HT-29 (cell line): ENCODE measurements at regions not wholly inside any gene's neighbourhood (a gene's known extent, or its start where the extent isn't known, plus 50 kb on each side); places are given as distances from the start of the nearest gene placed in this dataset.
"Not testable (repeated sequence)": the region's sequence is repeated elsewhere in the genome, so short reads cannot be mapped to it uniquely, and the experiment has no call there.

Source experiments
- DNase-seq: peaks from one replicate; pipeline ENCODE4 v3.0.0-alpha.2; 2015; ENCODE audit warnings: low spot score

DNA sequence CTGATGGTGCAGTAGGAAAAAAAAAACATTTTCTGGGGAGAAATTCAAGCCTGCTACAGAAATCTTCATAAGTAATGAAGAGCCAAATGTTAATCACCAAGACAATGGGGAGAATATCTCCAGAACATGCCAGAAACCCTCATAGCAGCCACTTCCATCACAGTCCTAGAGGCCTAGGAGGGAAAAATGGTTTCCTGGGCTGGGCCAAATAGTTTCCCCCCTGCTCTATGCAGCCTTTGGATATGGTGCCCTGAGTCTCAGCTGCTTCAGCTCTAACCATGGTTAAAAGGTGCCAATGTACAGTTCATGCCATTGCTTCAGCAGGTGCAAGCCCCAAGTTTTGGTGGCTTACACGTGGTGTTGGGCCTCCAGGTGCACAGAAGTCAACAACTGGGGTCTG is 113.1 kb downstream of the ZNF648 start:
- DNase-seq: no peak

DNA sequence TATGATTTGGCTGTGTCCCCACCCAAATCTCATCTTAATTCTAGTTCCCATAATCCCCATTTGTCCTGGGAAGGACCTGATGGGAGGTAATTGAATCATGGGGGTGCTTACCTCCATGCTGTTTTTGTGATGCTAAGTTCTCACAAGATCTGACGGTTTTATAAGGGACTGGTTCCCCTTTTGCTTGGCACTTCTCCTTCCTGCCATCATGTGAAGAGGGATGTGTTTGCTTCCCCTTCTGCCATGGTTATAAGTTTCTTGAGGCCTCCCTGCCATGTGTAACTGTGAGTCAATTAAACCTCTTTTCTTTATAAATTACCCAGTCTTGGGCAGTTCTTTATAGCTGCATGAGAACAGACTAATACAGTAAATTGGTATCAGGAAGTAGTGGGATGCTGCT is 114.1 kb downstream of the ZNF648 start:
- no peak for DNase-seq

DNA sequence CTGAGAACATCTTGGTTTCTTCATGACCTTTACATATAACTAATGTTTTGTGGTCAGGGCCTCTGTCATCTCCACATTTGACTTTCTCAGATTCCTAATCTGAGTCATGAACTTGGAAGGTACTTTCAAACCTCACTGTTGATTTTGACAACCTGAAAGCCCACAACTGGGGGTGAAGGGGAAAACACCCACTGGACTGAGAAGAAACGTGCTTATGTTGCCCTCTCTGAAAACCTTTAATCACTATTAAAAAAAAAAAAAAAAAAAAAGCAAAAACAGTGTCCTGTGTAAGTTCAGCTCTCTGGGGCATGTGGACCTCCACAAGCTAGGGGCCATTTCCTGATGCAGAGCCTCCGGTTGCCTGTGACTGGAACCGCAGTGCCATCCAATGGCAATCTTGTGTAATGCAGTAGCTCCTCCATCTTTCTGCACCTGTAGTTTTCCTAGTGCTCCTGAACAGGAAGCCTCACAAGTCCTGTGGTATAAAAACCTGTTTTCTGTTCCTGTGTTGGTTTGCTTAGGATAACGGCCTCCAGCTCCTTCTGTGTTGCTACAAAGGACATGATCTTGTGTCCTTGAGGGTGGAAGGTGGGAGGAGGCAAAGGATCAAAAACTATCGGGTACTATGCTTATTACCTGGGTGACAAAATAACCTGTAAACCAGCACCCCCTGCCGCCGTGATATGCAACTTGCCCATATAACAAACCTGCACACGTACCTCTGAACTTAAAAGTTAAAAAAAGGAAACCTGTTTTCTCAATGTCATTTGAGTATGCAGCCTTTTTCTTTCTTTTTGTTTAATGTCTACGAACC is 124.5 kb downstream of the ZNF648 start:
- DNase-seq: peak; percentile 92

DNA sequence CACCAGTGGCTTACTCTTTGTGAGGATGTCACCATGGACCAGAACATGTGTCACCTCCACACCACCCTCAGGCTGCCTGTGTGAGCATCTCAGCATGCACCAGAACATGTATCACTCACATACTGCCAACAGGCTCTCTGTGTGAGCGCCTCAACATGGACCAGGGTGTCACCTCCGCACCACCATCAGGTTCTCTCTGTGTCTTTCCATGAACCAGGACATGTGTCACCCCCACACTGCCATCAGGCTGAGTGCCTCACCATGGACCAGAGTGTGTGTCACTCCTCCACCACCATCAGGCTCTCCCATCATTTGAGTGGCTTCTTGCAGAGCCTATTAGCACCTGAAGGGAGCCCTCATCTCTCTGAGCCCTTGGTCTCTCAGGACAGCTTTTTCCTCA is 125.2 kb downstream of the ZNF648 start:
- DNase-seq: no peak

DNA sequence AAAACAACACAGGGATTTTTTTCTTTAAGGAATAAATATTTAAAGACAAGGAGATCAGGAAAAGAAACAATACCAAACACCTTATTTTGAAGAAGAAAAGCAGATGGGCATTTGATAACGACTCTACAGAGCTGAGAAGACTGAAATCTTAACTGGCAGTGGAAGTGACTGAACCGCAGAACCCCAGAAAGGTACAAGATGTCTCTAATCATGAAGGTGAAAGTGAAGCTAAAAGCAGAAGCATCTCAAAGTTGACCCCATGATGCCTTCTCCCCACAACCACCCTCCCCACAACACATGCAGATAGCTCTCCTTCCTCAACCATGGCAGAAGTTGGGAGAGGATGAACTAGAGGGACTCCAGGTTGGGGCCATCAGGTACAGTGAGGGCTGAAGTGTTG is 129.6 kb downstream of the ZNF648 start:
- no peak for DNase-seq

DNA sequence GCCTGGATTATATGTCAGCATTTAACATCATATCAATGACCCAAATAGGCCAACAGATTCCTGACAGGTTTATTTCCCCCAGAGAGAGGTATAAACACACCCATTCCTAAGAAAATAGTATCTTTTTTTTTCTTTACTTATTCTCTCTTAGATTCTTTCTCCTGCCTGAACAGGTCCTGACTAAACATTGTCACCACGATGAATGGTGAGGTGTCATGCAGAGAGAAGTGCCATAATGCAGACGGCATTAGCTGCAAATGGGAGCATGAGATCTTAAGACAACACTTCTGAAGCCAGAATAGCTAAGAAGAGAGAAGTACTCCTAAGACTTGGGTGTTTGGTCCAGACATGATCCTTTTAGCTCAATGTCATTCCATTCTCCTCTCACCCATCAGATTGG is 131.3 kb downstream of the ZNF648 start:
- no peak for DNase-seq

DNA sequence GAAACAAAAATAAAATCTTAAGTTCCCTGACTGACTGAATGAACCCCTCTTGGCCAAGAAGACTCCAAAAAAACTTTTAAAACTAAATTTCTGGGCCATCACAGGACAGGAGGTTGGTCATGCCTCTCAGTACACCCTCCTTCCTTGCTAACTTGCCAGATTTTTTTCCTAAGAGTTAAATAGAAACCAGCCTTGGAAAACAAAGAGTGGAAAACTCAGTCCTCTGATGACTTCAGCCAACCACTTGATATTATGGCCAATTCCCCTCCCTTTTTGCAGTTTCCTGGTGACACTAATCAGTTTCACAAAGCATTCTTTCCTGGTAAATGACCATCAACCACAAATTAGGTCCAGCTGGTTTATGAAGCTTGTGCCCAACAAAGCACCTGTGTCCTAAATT is 134.8 kb downstream of the ZNF648 start:
- no peak for DNase-seq

DNA sequence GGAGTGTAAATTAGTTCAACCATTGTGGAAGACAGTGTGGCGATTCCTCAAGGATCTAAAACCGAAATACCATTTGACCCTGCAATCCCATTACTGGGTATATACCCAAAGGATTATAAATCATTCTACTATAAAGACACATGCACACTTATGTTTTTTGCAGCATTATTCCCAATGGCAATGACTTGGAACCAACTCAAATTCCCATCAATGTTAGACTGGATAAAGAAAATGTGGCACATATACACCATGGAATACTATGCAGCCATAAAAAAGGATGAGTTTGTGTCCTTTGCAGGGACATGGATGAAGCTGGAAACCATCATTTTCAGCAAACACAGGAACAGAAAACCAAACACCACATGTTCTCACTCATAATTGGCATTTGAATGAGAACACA is 137.5 kb downstream of the ZNF648 start:
- not testable (repeated sequence) for DNase-seq

DNA sequence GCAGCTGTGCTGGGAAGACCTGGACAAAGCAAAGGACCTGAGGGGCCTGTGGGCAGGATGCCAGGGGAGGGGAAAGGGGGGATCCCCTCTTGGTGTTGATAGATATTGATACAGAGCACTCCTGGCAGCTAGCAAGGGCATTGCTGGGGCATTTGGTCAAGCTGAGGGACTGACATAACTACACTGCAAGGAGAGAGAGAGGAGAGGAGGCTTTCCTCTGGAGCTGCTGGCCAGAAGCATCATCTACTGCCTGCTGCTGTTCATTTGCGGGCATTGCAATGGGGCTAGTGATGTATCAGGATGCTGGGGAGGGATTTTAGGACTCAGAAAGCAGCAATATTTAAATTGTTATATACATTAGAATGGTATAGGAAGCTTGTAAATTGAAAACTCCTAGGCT is 142.0 kb downstream of the ZNF648 start:
- no peak for DNase-seq

DNA sequence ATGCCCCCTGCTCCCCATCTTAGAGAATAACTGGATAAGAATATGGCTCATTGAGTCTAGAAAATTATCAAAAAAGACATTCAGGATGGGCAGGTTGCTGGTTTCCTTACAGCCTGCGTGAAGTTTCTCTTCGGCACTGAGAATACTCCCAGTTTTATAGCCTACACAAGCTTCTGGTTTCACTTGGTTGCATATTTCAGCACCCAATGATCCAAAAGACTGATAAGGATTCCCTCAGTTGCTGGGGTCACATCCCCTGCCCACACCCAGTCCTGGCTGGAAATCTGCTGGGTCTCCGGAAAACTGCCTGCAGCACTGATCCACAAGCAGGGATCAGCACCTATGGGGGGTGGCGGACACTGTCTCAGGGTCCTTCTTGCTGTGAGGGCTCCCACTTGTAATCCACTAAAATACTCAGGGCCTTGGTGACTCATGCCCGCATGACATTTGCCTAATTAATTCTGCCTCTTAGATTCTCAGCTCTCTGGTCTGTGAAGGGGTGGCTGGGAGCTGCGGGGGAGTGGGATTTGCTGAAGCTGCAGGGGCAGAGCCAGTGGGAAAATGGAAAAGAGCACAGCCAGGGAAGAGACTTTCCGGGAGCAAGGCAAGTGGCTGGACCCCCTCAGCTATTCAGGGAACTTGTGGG is 142.5 kb downstream of the ZNF648 start:
- DNase-seq: no peak

DNA sequence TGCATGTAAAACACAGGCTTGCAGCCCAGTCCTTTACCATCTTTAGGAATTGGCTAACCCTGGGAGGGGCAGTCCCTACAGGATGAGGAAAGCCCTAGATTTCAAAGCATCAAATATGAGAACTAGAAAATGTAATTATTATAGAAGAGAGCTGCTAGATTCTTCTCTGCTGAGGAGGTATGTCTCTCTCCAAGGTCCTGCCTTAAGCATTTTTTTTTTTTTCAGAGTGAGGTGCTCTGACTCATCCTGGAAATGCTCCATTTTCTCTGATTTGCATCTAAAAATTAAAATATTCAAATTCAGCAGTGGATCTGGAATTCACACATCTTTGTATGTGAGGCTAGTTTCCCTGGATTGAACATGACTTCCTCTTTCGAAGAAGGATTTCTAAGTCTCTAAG is 149.8 kb downstream of the ZNF648 start:
- DNase-seq: no peak

DNA sequence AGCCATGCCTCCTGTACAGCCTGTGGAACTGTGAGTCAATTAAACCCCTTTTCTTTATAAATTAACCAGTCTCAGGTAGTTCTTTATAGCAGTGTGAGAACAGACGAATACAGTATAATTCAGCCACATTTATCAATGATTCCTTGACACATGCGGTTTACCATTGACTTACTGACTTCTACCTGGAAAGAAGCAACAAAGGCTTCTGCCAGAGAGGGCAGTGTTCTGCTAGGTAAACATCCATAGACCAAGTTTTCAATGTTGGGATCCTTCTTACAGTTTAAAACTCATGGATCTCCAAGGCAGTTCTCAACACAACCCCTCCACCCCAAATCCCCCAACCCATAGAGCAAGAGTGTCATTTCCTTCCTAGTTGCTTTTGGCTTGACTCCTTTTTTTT is 150.6 kb downstream of the ZNF648 start:
- peak; percentile 15 for DNase-seq

DNA sequence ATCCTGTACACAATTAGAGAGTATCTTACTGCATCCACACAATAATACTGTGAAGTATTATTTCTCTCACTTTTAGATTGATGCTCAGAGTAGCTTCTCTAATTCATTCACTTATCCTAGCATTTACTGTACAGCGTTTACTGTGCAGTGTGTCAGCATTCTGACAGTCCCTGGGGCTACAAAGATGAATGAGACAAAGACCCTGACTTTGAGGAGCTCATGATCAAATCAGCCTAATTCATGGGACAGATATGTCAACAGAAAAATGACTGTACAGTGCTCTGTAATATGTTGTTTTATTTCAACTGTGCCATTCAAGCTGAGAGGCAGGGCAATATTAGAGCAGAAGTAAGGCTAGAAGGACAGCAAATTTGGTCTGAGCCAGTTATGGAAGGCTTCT is 152.5 kb downstream of the ZNF648 start:
- DNase-seq: no peak

DNA sequence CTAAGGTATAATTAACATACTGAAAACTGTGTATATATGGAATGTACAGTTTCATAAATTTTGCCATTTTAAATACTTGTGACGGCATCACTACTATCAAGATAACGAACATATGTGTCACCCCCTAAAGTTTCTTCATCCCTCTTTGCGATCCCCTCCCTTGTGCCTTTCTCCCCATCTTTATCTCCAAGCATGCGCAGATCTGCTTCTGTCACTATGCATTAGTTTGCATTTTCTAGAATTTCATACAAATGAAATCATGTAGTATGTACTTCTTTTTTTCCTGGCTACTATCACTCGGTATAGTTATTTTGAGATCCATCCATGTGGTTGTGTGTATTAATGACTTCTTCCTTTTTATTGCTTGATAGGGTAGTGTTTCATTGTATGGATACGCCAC is 154.9 kb downstream of the ZNF648 start:
- no peak for DNase-seq

DNA sequence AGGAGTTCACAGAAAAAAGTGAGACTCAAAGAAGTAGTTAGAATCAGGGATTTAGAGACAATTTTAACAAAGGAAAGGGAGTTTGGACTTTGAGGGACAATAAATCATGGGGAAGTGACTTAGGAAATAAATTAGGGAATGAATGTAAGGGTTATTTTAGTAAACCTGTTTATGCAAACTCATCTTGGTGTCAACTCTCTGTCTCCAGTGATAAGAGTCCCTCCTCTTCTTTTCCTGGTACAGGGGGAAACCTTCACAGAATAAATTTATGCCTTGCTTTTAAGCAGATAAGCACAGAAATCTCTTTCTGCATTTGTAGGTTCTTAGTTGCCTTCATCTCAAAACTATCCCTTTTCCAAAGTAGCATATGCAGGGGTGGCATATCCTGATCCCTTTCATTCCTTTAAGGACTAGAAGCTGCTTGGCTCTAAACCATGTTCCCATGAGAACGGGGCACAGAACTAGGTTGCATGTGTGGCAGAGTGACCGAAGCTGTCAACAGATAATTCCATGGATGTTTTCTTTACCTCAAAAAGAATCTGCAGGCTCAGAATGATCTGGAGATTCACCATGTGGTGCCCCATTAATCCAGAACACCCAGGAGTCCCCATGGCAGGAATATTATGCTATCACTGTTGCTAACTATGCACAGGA is 155.4 kb downstream of the ZNF648 start:
- no peak for DNase-seq

DNA sequence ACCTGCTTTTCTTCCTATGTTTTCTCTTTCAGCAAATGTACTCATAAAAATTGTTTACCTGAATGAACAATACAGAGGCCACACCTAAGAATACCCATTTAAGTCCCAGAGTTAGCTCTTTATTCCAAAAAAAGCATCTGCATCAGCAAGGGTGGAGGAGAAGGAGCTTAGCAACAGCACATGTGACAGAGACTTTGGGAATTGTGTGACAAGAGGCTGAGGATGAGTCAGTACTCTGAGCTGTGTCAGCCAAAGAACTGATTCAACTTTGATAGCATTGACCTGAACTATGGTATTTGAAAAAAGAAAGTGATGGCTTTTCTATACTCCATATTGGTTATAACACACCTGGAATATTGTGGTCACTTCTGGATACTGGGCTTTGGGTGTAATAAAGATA is 162.7 kb downstream of the ZNF648 start:
- DNase-seq: no peak

DNA sequence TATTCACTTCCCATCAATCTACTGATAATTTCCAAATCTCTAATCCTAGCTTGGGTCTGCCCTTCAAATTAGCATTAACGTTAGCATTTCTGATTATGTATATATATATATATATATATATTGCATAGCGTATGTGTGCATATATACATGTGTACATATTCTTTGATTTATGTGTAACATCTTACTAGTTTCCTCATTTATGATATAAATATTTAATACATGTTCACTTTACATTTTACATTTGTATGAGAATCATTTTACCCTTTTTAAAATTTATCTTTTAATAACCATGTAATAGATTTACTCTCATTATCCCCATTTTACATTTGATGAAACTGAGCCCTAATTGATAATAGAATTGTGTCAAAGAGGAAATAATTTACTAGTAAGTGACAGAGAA is 164.7 kb downstream of the ZNF648 start:
- DNase-seq: no peak

DNA sequence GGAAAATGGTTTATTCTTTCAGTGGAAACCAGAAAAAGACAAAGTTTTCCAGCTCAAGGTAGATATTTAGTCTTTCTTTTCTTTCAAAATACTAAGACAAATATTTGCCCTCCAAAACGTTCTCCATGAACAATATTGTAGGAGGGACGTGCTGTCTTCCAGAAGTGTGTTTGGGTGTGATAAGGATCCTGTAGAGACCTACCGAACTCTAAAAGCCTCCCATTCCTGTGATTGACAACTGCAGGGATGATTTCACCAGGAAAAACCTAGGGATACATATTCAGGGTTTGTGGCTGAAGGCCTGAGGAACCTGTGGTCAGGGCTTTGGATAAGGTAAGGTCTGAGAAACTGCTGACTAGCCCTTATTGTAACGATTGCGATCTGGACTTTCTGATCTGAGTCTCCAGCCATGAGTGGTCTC is 167.1 kb downstream of the ZNF648 start:
- DNase-seq: no peak

DNA sequence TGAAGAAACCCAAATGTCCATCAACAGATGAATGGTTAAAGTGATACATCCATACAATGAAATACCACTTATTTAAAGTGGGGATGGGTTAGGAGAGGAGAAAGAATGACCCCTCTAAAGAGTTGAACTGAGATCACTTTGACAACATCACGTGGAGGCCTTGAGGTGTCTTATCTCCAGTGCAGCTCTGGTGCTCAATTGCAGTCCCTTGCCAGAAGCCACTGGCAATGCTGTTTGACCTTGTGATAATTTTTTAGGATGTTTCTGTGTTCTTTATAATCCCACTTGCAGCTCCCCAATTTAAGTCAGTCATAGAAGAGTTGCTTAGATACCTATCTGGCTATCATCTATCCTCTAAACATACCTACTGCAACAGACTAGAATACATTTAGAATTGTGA is 167.6 kb downstream of the ZNF648 start:
- no peak for DNase-seq

DNA sequence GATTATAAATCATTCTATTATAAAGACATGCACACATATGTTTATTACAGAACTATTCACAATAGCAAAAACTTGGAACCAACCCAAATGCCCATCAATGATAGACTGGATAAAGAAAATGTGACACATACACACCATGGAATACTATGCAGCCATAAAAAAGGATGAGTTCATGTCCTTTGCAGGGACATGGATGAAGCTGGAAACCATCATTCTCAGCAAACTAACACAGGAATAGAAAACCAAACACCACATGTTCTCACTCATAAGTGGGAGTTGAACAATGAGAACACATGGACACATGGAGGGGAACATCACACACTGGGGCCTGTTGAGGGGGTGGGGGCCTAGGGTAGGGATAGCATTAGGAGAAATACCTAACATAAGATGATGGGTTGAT is 168.4 kb downstream of the ZNF648 start:
- DNase-seq: not testable (repeated sequence)

DNA sequence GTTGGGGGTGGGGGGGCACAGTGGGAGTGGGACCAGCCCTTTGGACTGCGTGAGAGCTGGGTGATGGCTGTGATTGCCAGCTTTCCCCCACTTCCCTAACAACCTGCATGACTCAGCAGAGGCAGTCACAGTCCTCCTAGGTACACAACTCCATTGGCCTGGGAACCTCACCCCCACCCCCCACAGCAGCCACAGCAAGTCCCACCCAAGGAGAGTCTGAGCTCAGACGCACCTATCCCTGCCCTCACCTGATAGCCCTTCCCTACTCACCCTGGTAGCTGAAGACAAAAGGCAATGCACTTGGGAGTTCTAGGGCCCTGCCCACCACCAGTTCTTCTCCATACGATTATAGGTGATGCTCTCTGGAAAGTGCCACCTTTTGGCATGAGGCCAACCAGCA is 188.9 kb downstream of the ZNF648 start:
- DNase-seq: no peak

DNA sequence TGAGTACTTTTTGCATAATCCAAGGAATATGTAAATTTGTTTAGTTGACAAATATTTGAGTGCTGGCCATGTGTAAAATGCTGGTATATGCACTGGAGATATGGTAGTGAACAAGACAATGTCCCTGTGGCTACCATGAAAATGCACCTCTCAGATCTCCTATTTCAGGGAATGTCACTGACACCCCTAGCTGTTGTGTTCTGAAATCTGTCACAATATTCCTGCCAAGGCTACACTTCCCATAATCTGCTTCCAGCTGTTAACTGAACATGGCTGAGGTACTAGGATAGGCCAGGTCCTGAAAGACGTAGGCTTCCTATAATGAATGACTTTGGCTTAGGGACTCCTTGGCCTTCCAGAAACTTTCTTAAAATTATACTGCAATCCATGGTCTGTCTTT is 197.8 kb downstream of the ZNF648 start:
- no peak for DNase-seq

DNA sequence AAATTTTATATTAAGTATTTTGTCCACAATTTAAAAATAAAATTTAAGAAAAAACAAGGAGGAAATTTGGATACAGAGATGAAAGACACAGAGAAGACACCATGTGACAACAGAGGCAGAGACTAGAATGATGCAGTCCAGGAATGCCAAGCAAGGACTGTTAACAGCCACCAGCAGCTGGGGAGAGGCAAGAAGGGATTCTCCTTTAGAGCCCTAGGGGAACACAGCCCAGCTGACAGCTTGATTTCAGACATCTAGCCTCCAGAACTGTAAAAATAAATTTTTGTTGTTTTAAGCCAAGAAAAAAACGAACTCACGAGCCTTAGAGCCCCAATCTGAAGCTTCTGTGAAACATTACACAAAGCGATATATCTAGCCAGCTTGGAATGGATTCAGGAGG is 198.5 kb downstream of the ZNF648 start:
- DNase-seq: no peak
